HepG2 (cell line): ENCODE measurements at regions not wholly inside any gene's neighbourhood (a gene's known extent, or its start where the extent isn't known, plus 50 kb on each side); places are given as distances from the start of the nearest gene placed in this dataset.

ENCODE experiments used
- ATAC-seq: fragments of 200-7000 bp; cut with Tn5 transposase; 3 replicates; pipeline ENCODE4 v1.9.1; 2020; ENCODE audit warnings: mild to moderate bottlenecking, moderate library complexity
- BruUV-seq: library from RNA; stranded (reverse); fragments of 400-500 nt; replicated peaks from 2 replicates; lab custom pipeline; 2021; lab: Mats Ljungman, UMichigan
- CTCF ChIA-PET: fragments of 300-600 bp; formaldehyde crosslinking; extraction: SDS; loops from one replicate; lab custom pipeline; 2021; ENCODE audit warnings: low total read pairs, inconsistent platforms, low intra/inter-chr PET ratio; lab: Yijun Ruan, JAX
- POLR2A ChIA-PET: fragments of 350-600 bp; sonication (Branson Sonifier 250); formaldehyde crosslinking; loops from one replicate; lab custom pipeline; 2020; ENCODE audit warnings: antibody characterized with exemption, inconsistent platforms; lab: Yijun Ruan, JAX
- DNase-seq: peaks from one replicate; pipeline ENCODE4 v3.0.0-alpha.2; 2015; ENCODE audit warnings: low spot score
- FAIRE-seq: peaks from 3 replicates; lab custom pipeline; 2011; peaks lifted over from hg19 to GRCh38; lab: Jason Lieb, UNC
- H2AFZ ChIP-seq: one replicate; pipeline ENCODE4 v1.6.1; 2011; ENCODE audit warnings: low read length, inconsistent platforms
- H3K27ac ChIP-seq: fragments of 300-600 bp; 3 replicates; pipeline ENCODE4 v1.8.0; 2011; ENCODE audit warnings: mixed run types, mild to moderate bottlenecking, mixed read lengths, low read length, inconsistent platforms; ENCODE audit not compliant: insufficient read depth; ENCODE audit errors: extremely low read length
- H3K27me3 ChIP-seq, 2 experiments: fragments of 200-600 bp in 1 of 2; 2 replicates in 1 of 2; 3 replicates in 1 of 2; pipeline versions ENCODE4 v1.6.0 to v1.8.0; 2011; ENCODE audit warnings: low read length in 2 of 2, mild to moderate bottlenecking in 2 of 2, moderate library complexity in 2 of 2, inconsistent platforms in 1 of 2; ENCODE audit not compliant: insufficient read depth in 2 of 2, control insufficient read depth in 1 of 2
- H3K36me3 ChIP-seq, 2 experiments: fragments of 200-600 bp in 1 of 2; replicated peaks in 1 of 2; 2 replicates in 1 of 2; 3 replicates in 1 of 2; pipeline versions ENCODE4 v1.5.1 to v1.8.0; 2011; ENCODE audit warnings: low read length in 2 of 2, inconsistent platforms in 1 of 2; ENCODE audit not compliant: insufficient read depth in 2 of 2, control insufficient read depth in 1 of 2
- H3K4me1 ChIP-seq: 2 replicates; pipeline ENCODE4 v1.5.1; 2012; ENCODE audit warnings: low read length, inconsistent platforms; ENCODE audit not compliant: insufficient read depth
- H3K4me2 ChIP-seq: 2 replicates; pipeline ENCODE4 v1.6.0; 2011; ENCODE audit warnings: low read depth, low read length, inconsistent platforms
- H3K4me3 ChIP-seq, 3 experiments: fragments of 200-600 bp in 1 of 3; sonication (generic), shearing (Covaris generic) in 1 of 3; replicated peaks in 1 of 3; 2 replicates each; pipeline ENCODE4 v1.5.1; 2011 to 2016; ENCODE audit warnings: low read length in 3 of 3, inconsistent platforms in 2 of 3, low read depth in 2 of 3, mild to moderate bottlenecking in 2 of 3, control low read depth in 1 of 3, mixed read lengths in 1 of 3; ENCODE audit not compliant: insufficient read depth in 1 of 3
- H3K79me2 ChIP-seq: one replicate; pipeline ENCODE4 v1.6.1; 2011; ENCODE audit warnings: low read length, inconsistent platforms; ENCODE audit not compliant: insufficient read depth
- H3K9ac ChIP-seq: 2 replicates; pipeline ENCODE4 v1.6.0; 2011; ENCODE audit warnings: mild to moderate bottlenecking, low read depth, low read length, inconsistent platforms; ENCODE audit not compliant: insufficient read depth
- H3K9me3 ChIP-seq: 2 replicates; pipeline ENCODE4 v1.5.1; 2012; ENCODE audit warnings: mild to moderate bottlenecking, low read length
- H4K20me1 ChIP-seq: 2 replicates; pipeline ENCODE4 v1.6.0; 2011; ENCODE audit warnings: inconsistent platforms, mild to moderate bottlenecking, low read length, moderate library complexity; ENCODE audit not compliant: insufficient read depth
- STAG1 ChIP-seq: sonication (generic); formaldehyde crosslinking; IDR thresholded peaks from 2 replicates; pipeline ENCODE4 v1.4.0; 2020; ENCODE audit warnings: missing genetic modification reagents
- ZNF598 ChIP-seq: sonication (generic); formaldehyde crosslinking; IDR thresholded peaks from 2 replicates; pipeline ENCODE4 v1.5.1; 2020; ENCODE audit warnings: mild to moderate bottlenecking, missing genetic modification reagents, borderline replicate concordance
- ZNF788 ChIP-seq: sonication (generic); formaldehyde crosslinking; IDR thresholded peaks from 2 replicates; pipeline ENCODE4 v1.5.0; 2020; ENCODE audit warnings: mild to moderate bottlenecking, missing genetic modification reagents, borderline replicate concordance
- WGBS: methylation state at CpG from one replicate; pipeline ENCODE4 v1.1.6; 2017; ENCODE audit warnings: low lambda C conversion rate; 5-methylcytosine and 5-hydroxymethylcytosine counted together
- in situ Hi-C: cut with HindIII; loops from 2 replicates; pipeline ENCODE4 v1.10.0; 2017; ENCODE audit warnings: low pct_unique_long_range_greater_than_20kb; ENCODE audit not compliant: extremely low pct_ligation_motif_present
- intact Hi-C: fragments of 100-400 bp; cut with micrococcal nuclease; formaldehyde crosslinking; loops from one replicate; pipeline ENCODE4 v1.10.0; 2022; ENCODE audit not compliant: unreplicated experiment
- TF ChIP-seq, protein P1 (sequence below): sonication (generic); formaldehyde crosslinking; IDR thresholded peaks from 2 replicates; pipeline ENCODE4 v1.5.0; 2020; ENCODE audit warnings: mild to moderate bottlenecking, missing genetic modification reagents, moderate library complexity
- TF ChIP-seq, protein P2 (sequence below): sonication (generic); formaldehyde crosslinking; IDR thresholded peaks from 2 replicates; pipeline ENCODE4 v1.5.0; 2020; ENCODE audit warnings: mild to moderate bottlenecking, missing genetic modification reagents
- TF ChIP-seq, protein P3 (sequence below), 2 experiments: fragments of 450-650 bp in 1 of 2; sonication (generic) in 1 of 2; formaldehyde crosslinking in 1 of 2; IDR thresholded peaks; 2 replicates each; pipeline versions ENCODE4 v1.6.1 to v1.8.0; 2016 to 2022; ENCODE audit warnings: antibody characterized with exemption in 1 of 2, mild to moderate bottlenecking in 1 of 2, missing genetic modification reagents in 1 of 2

DNA sequence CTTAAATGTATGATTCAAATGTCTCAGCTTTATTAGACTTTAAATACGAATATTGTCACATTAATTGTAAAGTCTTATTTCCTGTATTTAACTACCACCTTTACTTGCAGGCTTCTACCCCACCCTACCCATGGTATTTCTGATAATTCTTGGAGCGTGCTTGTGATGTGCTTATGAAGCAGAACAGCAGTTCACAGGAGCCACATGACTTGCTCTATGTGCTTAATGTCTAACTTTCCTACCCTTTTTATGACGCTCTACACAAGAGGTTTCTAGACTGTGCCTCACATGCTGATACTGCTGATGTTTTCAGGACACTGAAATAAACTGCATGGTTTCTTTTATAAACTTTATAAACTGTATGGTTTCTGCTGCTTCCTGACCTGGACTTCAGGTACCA, 553.5 kb upstream of the CCDC54 start (continued):
- no peak for TF ChIP-seq ZNF788 (CRISPR knock-in tag)

DNA sequence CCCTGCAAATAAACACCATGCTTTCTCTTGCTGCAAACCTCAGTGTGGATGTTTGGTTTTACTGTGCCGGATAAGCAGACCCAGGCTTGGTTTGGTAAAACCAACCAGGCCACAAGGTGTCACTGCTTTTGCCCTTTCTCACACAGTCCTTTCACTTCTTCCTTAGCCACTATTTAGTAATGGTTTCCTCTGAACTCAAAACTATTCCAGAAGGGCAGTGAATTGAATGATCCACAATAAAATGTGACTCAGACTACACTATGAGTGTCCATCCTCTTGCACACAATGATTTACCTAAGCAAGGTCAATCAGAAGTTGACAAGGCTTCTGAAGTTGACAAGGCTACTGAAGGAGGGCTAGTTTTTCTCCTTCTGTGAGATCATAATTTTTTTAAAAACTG, 552.4 kb upstream of the CCDC54 start:
- Histone ChIP-seq H4K20me1 (no peaks in the 10 kb centered on the region), H3K4me3 (no peak overlapping the region), H3K4me2 (no peak overlapping the region), H3K4me1 (no peaks in the 10 kb centered on the region), H3K9me3 (no peaks in the 10 kb centered on the region), H3K9ac (no peak overlapping the region), H3K27ac (no peak overlapping the region), H3K79me2 (no peaks in the 10 kb centered on the region), H2AFZ (no peak overlapping the region), H3K36me3 (no peaks in the 10 kb centered on the region), H3K27me3 (peaks cover 0 to 1% of the 10 kb centered on the region in 2 experiments; a peak in 1 of 5 replicates)
- no TSS peak for BruUV-seq
- TF ChIP-seq ZNF598 (CRISPR knock-in tag) (no peak), STAG1 (peak; percentile 23; the same call in 1 of the 2 replicates)
- TF ChIP-seq, protein P1, sequence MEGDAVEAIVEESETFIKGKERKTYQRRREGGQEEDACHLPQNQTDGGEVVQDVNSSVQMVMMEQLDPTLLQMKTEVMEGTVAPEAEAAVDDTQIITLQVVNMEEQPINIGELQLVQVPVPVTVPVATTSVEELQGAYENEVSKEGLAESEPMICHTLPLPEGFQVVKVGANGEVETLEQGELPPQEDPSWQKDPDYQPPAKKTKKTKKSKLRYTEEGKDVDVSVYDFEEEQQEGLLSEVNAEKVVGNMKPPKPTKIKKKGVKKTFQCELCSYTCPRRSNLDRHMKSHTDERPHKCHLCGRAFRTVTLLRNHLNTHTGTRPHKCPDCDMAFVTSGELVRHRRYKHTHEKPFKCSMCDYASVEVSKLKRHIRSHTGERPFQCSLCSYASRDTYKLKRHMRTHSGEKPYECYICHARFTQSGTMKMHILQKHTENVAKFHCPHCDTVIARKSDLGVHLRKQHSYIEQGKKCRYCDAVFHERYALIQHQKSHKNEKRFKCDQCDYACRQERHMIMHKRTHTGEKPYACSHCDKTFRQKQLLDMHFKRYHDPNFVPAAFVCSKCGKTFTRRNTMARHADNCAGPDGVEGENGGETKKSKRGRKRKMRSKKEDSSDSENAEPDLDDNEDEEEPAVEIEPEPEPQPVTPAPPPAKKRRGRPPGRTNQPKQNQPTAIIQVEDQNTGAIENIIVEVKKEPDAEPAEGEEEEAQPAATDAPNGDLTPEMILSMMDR (CRISPR knock-in tag), result peak; percentile 29; the same call in 1 of the 2 replicates
- TF ChIP-seq, protein P2, sequence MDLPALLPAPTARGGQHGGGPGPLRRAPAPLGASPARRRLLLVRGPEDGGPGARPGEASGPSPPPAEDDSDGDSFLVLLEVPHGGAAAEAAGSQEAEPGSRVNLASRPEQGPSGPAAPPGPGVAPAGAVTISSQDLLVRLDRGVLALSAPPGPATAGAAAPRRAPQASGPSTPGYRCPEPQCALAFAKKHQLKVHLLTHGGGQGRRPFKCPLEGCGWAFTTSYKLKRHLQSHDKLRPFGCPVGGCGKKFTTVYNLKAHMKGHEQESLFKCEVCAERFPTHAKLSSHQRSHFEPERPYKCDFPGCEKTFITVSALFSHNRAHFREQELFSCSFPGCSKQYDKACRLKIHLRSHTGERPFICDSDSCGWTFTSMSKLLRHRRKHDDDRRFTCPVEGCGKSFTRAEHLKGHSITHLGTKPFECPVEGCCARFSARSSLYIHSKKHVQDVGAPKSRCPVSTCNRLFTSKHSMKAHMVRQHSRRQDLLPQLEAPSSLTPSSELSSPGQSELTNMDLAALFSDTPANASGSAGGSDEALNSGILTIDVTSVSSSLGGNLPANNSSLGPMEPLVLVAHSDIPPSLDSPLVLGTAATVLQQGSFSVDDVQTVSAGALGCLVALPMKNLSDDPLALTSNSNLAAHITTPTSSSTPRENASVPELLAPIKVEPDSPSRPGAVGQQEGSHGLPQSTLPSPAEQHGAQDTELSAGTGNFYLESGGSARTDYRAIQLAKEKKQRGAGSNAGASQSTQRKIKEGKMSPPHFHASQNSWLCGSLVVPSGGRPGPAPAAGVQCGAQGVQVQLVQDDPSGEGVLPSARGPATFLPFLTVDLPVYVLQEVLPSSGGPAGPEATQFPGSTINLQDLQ (CRISPR knock-in tag), result no peak
- TF ChIP-seq, protein P3, sequence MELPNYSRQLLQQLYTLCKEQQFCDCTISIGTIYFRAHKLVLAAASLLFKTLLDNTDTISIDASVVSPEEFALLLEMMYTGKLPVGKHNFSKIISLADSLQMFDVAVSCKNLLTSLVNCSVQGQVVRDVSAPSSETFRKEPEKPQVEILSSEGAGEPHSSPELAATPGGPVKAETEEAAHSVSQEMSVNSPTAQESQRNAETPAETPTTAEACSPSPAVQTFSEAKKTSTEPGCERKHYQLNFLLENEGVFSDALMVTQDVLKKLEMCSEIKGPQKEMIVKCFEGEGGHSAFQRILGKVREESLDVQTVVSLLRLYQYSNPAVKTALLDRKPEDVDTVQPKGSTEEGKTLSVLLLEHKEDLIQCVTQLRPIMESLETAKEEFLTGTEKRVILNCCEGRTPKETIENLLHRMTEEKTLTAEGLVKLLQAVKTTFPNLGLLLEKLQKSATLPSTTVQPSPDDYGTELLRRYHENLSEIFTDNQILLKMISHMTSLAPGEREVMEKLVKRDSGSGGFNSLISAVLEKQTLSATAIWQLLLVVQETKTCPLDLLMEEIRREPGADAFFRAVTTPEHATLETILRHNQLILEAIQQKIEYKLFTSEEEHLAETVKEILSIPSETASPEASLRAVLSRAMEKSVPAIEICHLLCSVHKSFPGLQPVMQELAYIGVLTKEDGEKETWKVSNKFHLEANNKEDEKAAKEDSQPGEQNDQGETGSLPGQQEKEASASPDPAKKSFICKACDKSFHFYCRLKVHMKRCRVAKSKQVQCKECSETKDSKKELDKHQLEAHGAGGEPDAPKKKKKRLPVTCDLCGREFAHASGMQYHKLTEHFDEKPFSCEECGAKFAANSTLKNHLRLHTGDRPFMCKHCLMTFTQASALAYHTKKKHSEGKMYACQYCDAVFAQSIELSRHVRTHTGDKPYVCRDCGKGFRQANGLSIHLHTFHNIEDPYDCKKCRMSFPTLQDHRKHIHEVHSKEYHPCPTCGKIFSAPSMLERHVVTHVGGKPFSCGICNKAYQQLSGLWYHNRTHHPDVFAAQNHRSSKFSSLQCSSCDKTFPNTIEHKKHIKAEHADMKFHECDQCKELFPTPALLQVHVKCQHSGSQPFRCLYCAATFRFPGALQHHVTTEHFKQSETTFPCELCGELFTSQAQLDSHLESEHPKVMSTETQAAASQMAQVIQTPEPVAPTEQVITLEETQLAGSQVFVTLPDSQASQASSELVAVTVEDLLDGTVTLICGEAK (IDR thresholded peaks at IDR 0.05), result no peak
- TF ChIP-seq, protein P3 (CRISPR knock-in tag; IDR thresholded peaks at IDR 0.05), result no peak
- in situ Hi-C loops, result no loop called here
- intact Hi-C loops, result loop anchor here (1.0 kb wide), 2 partner anchors 239 to 293 kb away; no protein-coding TSS in a partner anchor
- ATAC-seq, result peak; percentile 72
- no peak for FAIRE-seq
- WGBS, result 13% methylated on average over 1 of the region's 1 CpG
- peak; percentile 3 for DNase-seq
- POLR2A ChIA-PET, result no interaction called here
- CTCF ChIA-PET, result interaction anchor here (1.7 kb wide), 1 partner anchor 240 kb away, joined by 5 read pairs; no protein-coding TSS in a partner anchor
